ENCODE measurements at regions not wholly inside any gene's neighbourhood (a gene's known extent, or its start where the extent isn't known, plus 50 kb on each side); places are given as distances from the start of the nearest gene placed in this dataset.

DNA sequence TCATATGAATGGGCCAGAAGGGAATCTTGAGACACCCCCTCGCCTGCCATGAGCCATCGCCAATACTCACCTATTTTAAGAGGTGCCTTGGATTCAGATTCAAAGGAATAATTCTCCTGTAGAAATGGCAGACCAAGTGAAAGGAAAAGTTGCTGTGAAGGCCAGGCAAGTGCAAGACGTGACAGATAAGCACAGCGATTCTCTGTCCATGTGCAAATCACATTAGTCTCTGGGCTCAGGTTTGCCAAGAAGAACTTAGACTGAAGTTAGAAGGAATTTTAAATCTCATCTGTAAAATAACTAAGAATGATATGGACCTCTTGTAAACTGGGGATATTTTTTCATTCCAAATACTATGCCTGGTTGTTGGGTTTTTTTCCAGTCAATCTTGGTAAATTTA lies 173.6 kb downstream of the UACA start:
- Histone ChIP-seq H3K4me3 (ENCODE audit: low read length) (no peak overlapping the region), H3K79me2 (replicated peaks; ENCODE audit: insufficient read depth, low read length) (no peaks in the 10 kb centered on the region), H3K36me3 (ENCODE audit: insufficient read depth, low read length) (no peaks in the 10 kb centered on the region), H3K9ac (ENCODE audit: low read length) (no peak overlapping the region), H3K4me2 (ENCODE audit: low read length) (no peak overlapping the region), H3F3A (ENCODE audit: insufficient read depth, low read length, poor library complexity, severe bottlenecking) (no peaks in the 10 kb centered on the region), H3K9me2 (ENCODE audit: insufficient read depth, low read length) (no peaks in the 10 kb centered on the region), H3K27me3 (ENCODE audit: insufficient read depth, low read depth, low read length) (peaks cover 5% of the 10 kb centered on the region), H3K9me3 (ENCODE audit: low read length) (peaks cover 4% of the 10 kb centered on the region), H4K20me1 (ENCODE audit: insufficient read depth) (no peaks in the 10 kb centered on the region), H3K27ac (ENCODE audit: low read length) (no peak overlapping the region), H2AFZ (ENCODE audit: low read depth, low read length) (no peak overlapping the region)
- TF ChIP-seq EP300 (conservative IDR thresholded peaks at IDR 0.05; ENCODE audit: poor library complexity, severe bottlenecking) (no peak), POLR2AphosphoS5 (IDR thresholded peaks at IDR 0.05) (no peak), EZH2 (IDR thresholded peaks at IDR 0.05; ENCODE audit: borderline replicate concordance, insufficient read depth, low read length, poor library complexity, severe bottlenecking) (no peak), REST (IDR thresholded peaks at IDR 0.05; ENCODE audit: borderline replicate concordance) (no peak), SMC3 (conservative IDR thresholded peaks at IDR 0.05; ENCODE audit: poor library complexity) (no peak), MXI1 (conservative IDR thresholded peaks at IDR 0.05; ENCODE audit: poor library complexity, severe bottlenecking) (no peak), TAF1 (IDR thresholded peaks at IDR 0.05; ENCODE audit: low read depth) (no peak), RAD21 (conservative IDR thresholded peaks at IDR 0.05) (no peak)
- TF ChIP-seq, protein P1, sequence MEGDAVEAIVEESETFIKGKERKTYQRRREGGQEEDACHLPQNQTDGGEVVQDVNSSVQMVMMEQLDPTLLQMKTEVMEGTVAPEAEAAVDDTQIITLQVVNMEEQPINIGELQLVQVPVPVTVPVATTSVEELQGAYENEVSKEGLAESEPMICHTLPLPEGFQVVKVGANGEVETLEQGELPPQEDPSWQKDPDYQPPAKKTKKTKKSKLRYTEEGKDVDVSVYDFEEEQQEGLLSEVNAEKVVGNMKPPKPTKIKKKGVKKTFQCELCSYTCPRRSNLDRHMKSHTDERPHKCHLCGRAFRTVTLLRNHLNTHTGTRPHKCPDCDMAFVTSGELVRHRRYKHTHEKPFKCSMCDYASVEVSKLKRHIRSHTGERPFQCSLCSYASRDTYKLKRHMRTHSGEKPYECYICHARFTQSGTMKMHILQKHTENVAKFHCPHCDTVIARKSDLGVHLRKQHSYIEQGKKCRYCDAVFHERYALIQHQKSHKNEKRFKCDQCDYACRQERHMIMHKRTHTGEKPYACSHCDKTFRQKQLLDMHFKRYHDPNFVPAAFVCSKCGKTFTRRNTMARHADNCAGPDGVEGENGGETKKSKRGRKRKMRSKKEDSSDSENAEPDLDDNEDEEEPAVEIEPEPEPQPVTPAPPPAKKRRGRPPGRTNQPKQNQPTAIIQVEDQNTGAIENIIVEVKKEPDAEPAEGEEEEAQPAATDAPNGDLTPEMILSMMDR (IDR thresholded peaks at IDR 0.05; ENCODE audit: poor library complexity, severe bottlenecking) = no peak

DNA sequence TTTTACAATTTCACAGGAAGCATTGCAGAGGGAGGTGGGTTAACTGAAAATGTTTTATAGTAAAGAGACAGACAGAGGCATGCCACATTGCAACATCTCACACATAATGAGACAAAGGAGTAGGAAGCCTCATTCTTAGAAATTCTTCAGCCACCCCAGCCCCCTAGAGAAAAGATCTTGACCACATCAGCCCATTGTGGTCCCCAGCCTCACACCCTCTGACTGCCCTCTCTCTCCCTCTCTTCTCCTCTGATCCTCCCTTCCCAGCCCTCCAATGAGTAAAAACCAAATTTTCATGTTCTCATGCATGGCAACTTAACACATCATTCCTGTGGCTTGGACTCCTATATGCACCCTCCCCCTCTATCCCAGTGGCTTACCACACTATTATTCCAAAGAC lies 174.1 kb downstream of the UACA start:
- no peak overlapping the region for H2AFZ ChIP-seq (ENCODE audit: low read depth, low read length)
- no peaks in the 10 kb centered on the region for H4K20me1 ChIP-seq (ENCODE audit: insufficient read depth)
- H3K9ac ChIP-seq (ENCODE audit: low read length) = no peak overlapping the region
- H3K9me3 ChIP-seq (ENCODE audit: low read length) = peaks cover 1% of the 10 kb centered on the region
- TF ChIP-seq SMC3 (conservative IDR thresholded peaks at IDR 0.05; ENCODE audit: poor library complexity) (no peak), POLR2AphosphoS5 (IDR thresholded peaks at IDR 0.05) (no peak), RAD21 (conservative IDR thresholded peaks at IDR 0.05) (no peak), MXI1 (conservative IDR thresholded peaks at IDR 0.05; ENCODE audit: poor library complexity, severe bottlenecking) (no peak), TAF1 (IDR thresholded peaks at IDR 0.05; ENCODE audit: low read depth) (no peak), EZH2 (IDR thresholded peaks at IDR 0.05; ENCODE audit: borderline replicate concordance, insufficient read depth, low read length, poor library complexity, severe bottlenecking) (no peak), REST (IDR thresholded peaks at IDR 0.05; ENCODE audit: borderline replicate concordance) (no peak), EP300 (conservative IDR thresholded peaks at IDR 0.05; ENCODE audit: poor library complexity, severe bottlenecking) (no peak)
- TF ChIP-seq, protein P1 (IDR thresholded peaks at IDR 0.05; ENCODE audit: poor library complexity, severe bottlenecking) = no peak
- H3K27ac ChIP-seq (ENCODE audit: low read length) = no peak overlapping the region
- H3K4me2 ChIP-seq (ENCODE audit: low read length) = no peak overlapping the region
- peaks cover 9% of the 10 kb centered on the region for H3K27me3 ChIP-seq (ENCODE audit: insufficient read depth, low read depth, low read length)
- H3K79me2 ChIP-seq (replicated peaks; ENCODE audit: insufficient read depth, low read length) = no peaks in the 10 kb centered on the region
- no peaks in the 10 kb centered on the region for H3F3A ChIP-seq (ENCODE audit: insufficient read depth, low read length, poor library complexity, severe bottlenecking)
- no peaks in the 10 kb centered on the region for H3K9me2 ChIP-seq (ENCODE audit: insufficient read depth, low read length)
- H3K36me3 ChIP-seq (ENCODE audit: insufficient read depth, low read length) = no peaks in the 10 kb centered on the region
- no peak overlapping the region for H3K4me3 ChIP-seq (ENCODE audit: low read length)

All from neural cell (in vitro differentiated cells).